Natural killer cell (primary cell): ENCODE measurements at regions not wholly inside any gene's neighbourhood (a gene's known extent, or its start where the extent isn't known, plus 50 kb on each side); places are given as distances from the start of the nearest gene placed in this dataset.

ENCODE experiments used
- ATAC-seq, 3 donors: fragments of 150-1000 bp in 2 of 3; fragments of 200-7000 bp in 1 of 3; cut with Tn5 transposase; 1 replicate in 1 of 3; 2 replicates in 2 of 3; pipeline ENCODE4 v1.10.0; 2021; ENCODE audit warnings: mild to moderate bottlenecking in 2 of 3, moderate library complexity in 2 of 3
- DNase-seq, 2 donors: peaks; one replicate each; pipeline versions ENCODE4 v3.0.0 to v3.0.0-alpha.2; 2013 to 2021; ENCODE audit warnings: mixed read lengths in 1 of 2
- H3K27ac ChIP-seq: one replicate; pipeline ENCODE4 v1.5.1; 2013; ENCODE audit warnings: mild to moderate bottlenecking, low read length
- H3K27me3 ChIP-seq: one replicate; pipeline ENCODE4 v1.6.1; 2013; ENCODE audit warnings: low read length; ENCODE audit not compliant: control insufficient read depth, insufficient read depth
- H3K36me3 ChIP-seq: one replicate; pipeline ENCODE4 v1.6.1; 2013; ENCODE audit warnings: low read length; ENCODE audit not compliant: control insufficient read depth, insufficient read depth
- H3K4me1 ChIP-seq: one replicate; pipeline ENCODE4 v1.6.1; 2013; ENCODE audit warnings: low read length; ENCODE audit not compliant: control insufficient read depth, insufficient read depth
- H3K4me3 ChIP-seq: one replicate; pipeline ENCODE4 v1.5.1; 2013; ENCODE audit warnings: low read length
- H3K9me3 ChIP-seq: one replicate; pipeline ENCODE4 v1.6.1; 2013; ENCODE audit warnings: low read length; ENCODE audit not compliant: control insufficient read depth, insufficient read depth
- H3K27ac Mint-ChIP-seq, 2 donors: one replicate each; pipeline ENCODE4 v1.8.0; 2022; ENCODE audit warnings: mild to moderate bottlenecking in 2 of 2, mixed read lengths in 2 of 2, moderate library complexity in 1 of 2
- H3K27me3 Mint-ChIP-seq, 2 donors: one replicate each; pipeline ENCODE4 v1.8.0; 2022; ENCODE audit warnings: low read depth in 2 of 2, mixed read lengths in 2 of 2
- H3K36me3 Mint-ChIP-seq: one replicate; pipeline ENCODE4 v1.8.0; 2022; ENCODE audit warnings: mixed read lengths
- H3K4me1 Mint-ChIP-seq, 2 donors: one replicate each; pipeline ENCODE4 v1.8.0; 2022; ENCODE audit warnings: mixed read lengths in 2 of 2
- H3K4me3 Mint-ChIP-seq: one replicate; pipeline ENCODE4 v1.8.0; 2022; ENCODE audit warnings: mild to moderate bottlenecking, moderate library complexity, mixed read lengths
- H3K9me3 Mint-ChIP-seq, 2 donors: one replicate each; pipeline ENCODE4 v1.8.0; 2022; ENCODE audit warnings: mixed read lengths in 2 of 2
- WGBS: methylation state at CpG from one replicate; pipeline ENCODE4 v1.1.7; 2013; ENCODE audit warnings: missing lambda C conversion rate; ENCODE audit not compliant: insufficient coverage; 5-methylcytosine and 5-hydroxymethylcytosine counted together
- intact Hi-C: fragments of 100-400 bp; cut with micrococcal nuclease; formaldehyde crosslinking; loops from one replicate; pipeline ENCODE4 v1.14.2; 2022
- TF ChIP-seq, protein P1 (sequence below): fragments of 200-600 bp; IDR thresholded peaks from one replicate; pipeline ENCODE4 v1.8.0; 2022; ENCODE audit warnings: antibody characterized with exemption

GRCh38 chr15:81548365-81549130, 174.5 kb upstream of the TMC3 start:
- Histone ChIP-seq H3K4me1 (no peaks in the 10 kb centered on the region), H3K27ac (no peak overlapping the region), H3K4me3 (no peak overlapping the region), H3K9me3 (no peaks in the 10 kb centered on the region), H3K36me3 (no peaks in the 10 kb centered on the region), H3K27me3 (no peaks in the 10 kb centered on the region)
- Mint-ChIP-seq H3K4me3 (no peak overlapping the region), H3K27me3 (peaks cover 4 to 13% of the 10 kb centered on the region in 2 donors), H3K4me1 (no peaks in the 10 kb centered on the region), H3K36me3 (no peaks in the 10 kb centered on the region), H3K27ac (no peak overlapping the region), H3K9me3 (no peaks in the 10 kb centered on the region)
- DNase-seq (no peak), ATAC-seq (no peak)
- intact Hi-C loops: no loop called here
- WGBS: 88% methylated on average over 5 of the region's 7 CpGs
- TF ChIP-seq, protein P1, sequence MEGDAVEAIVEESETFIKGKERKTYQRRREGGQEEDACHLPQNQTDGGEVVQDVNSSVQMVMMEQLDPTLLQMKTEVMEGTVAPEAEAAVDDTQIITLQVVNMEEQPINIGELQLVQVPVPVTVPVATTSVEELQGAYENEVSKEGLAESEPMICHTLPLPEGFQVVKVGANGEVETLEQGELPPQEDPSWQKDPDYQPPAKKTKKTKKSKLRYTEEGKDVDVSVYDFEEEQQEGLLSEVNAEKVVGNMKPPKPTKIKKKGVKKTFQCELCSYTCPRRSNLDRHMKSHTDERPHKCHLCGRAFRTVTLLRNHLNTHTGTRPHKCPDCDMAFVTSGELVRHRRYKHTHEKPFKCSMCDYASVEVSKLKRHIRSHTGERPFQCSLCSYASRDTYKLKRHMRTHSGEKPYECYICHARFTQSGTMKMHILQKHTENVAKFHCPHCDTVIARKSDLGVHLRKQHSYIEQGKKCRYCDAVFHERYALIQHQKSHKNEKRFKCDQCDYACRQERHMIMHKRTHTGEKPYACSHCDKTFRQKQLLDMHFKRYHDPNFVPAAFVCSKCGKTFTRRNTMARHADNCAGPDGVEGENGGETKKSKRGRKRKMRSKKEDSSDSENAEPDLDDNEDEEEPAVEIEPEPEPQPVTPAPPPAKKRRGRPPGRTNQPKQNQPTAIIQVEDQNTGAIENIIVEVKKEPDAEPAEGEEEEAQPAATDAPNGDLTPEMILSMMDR: no peak

- no peak overlapping the region for H3K27ac Mint-ChIP-seq
- no peak overlapping the region for H3K4me3 Mint-ChIP-seq
- no peak for ATAC-seq
- Histone ChIP-seq H3K27ac (no peak overlapping the region), H3K27me3 (peaks cover 2% of the 10 kb centered on the region), H3K4me1 (no peaks in the 10 kb centered on the region), H3K36me3 (no peaks in the 10 kb centered on the region), H3K9me3 (no peaks in the 10 kb centered on the region), H3K4me3 (no peak overlapping the region)
- no peaks in the 10 kb centered on the region for H3K9me3 Mint-ChIP-seq
- intact Hi-C loops: no loop called here
- no CpG with 5 or more reads among the region's 2 CpGs for WGBS
- TF ChIP-seq, protein P1: no peak
- H3K4me1 Mint-ChIP-seq: no peaks in the 10 kb centered on the region
- peaks cover 4 to 6% of the 10 kb centered on the region in 2 donors for H3K27me3 Mint-ChIP-seq
- no peaks in the 10 kb centered on the region for H3K36me3 Mint-ChIP-seq
- DNase-seq: no peak
These were observed 173.6 kb upstream of the TMC3 start for GRCh38 chr15:81547521-81548132.

- peaks cover 4 to 6% of the 10 kb centered on the region in 2 donors for H3K27me3 Mint-ChIP-seq
- H3K27ac ChIP-seq: no peak overlapping the region
- H3K9me3 ChIP-seq: no peaks in the 10 kb centered on the region
- no peak for DNase-seq
- H3K9me3 Mint-ChIP-seq: no peaks in the 10 kb centered on the region
- H3K4me3 ChIP-seq: no peak overlapping the region
- H3K27ac Mint-ChIP-seq: no peak overlapping the region
- H3K36me3 ChIP-seq: no peaks in the 10 kb centered on the region
- no peaks in the 10 kb centered on the region for H3K4me1 ChIP-seq
- 100% methylated on average over 1 of the region's 2 CpGs for WGBS
- TF ChIP-seq, protein P1: no peak
- no peak overlapping the region for H3K4me3 Mint-ChIP-seq
- H3K4me1 Mint-ChIP-seq: no peaks in the 10 kb centered on the region
- intact Hi-C loops: no loop called here
- H3K27me3 ChIP-seq: peaks cover 2% of the 10 kb centered on the region
- no peaks in the 10 kb centered on the region for H3K36me3 Mint-ChIP-seq
- ATAC-seq: no peak
These were observed 170.4 kb upstream of the TMC3 start for GRCh38 chr15:81544385-81544784.
